ENCODE measurements at regions not wholly inside any gene's neighbourhood (a gene's known extent, or its start where the extent isn't known, plus 50 kb on each side); places are given as distances from the start of the nearest gene placed in this dataset.

- Histone ChIP-seq H3K4me1 (ENCODE audit: low read length) (no peaks in the 10 kb centered on the region), H3K27me3 (ENCODE audit: low read depth, low read length) (no peaks in the 10 kb centered on the region), H4K20me1 (ENCODE audit: insufficient read depth, low read length) (no peaks in the 10 kb centered on the region), H3K27ac (ENCODE audit: low read length) (no peak overlapping the region), H2AFZ (ENCODE audit: low read depth, low read length) (no peak overlapping the region), H3K9ac (ENCODE audit: low read length) (no peak overlapping the region), H3K4me3 (ENCODE audit: low read length) (no peak overlapping the region), H3K4me2 (ENCODE audit: low read length) (no peak overlapping the region), H3K9me3 (ENCODE audit: insufficient read depth, low read length) (no peaks in the 10 kb centered on the region), H3K79me2 (ENCODE audit: low read length) (no peaks in the 10 kb centered on the region), H3K36me3 (replicated peaks; ENCODE audit: low read depth, low read length) (no peaks in the 10 kb centered on the region)
- TF ChIP-seq CTCF (IDR thresholded peaks at IDR 0.05; ENCODE audit: low read depth, low read length) (no peak), EZH2phosphoT487 (IDR thresholded peaks at IDR 0.05; ENCODE audit: low read depth) (no peak)
Measured at GRCh38 chr2:223228871-223229270, 176.9 kb downstream of the KCNE4 start.

- no peaks in the 10 kb centered on the region for H3K36me3 ChIP-seq (replicated peaks; ENCODE audit: low read depth, low read length)
- no peaks in the 10 kb centered on the region for H3K4me1 ChIP-seq (ENCODE audit: low read length)
- H3K27ac ChIP-seq (ENCODE audit: low read length) = no peak overlapping the region
- no peak overlapping the region for H3K9ac ChIP-seq (ENCODE audit: low read length)
- H4K20me1 ChIP-seq (ENCODE audit: insufficient read depth, low read length) = no peaks in the 10 kb centered on the region
- H3K4me2 ChIP-seq (ENCODE audit: low read length) = no peak overlapping the region
- H3K27me3 ChIP-seq (ENCODE audit: low read depth, low read length) = no peaks in the 10 kb centered on the region
- no peak overlapping the region for H3K4me3 ChIP-seq (ENCODE audit: low read length)
- no peak overlapping the region for H2AFZ ChIP-seq (ENCODE audit: low read depth, low read length)
- H3K9me3 ChIP-seq (ENCODE audit: insufficient read depth, low read length) = no peaks in the 10 kb centered on the region
- TF ChIP-seq EZH2phosphoT487 (IDR thresholded peaks at IDR 0.05; ENCODE audit: low read depth) (no peak), CTCF (IDR thresholded peaks at IDR 0.05; ENCODE audit: low read depth, low read length) (no peak)
- H3K79me2 ChIP-seq (ENCODE audit: low read length) = no peaks in the 10 kb centered on the region
Measured at GRCh38 chr2:223230352-223230751, 178.4 kb downstream of the KCNE4 start.

GRCh38 chr2:223232285-223232684 lies 180.3 kb downstream of the KCNE4 start:
- Histone ChIP-seq H4K20me1 (ENCODE audit: insufficient read depth, low read length) (no peaks in the 10 kb centered on the region), H3K27me3 (ENCODE audit: low read depth, low read length) (no peaks in the 10 kb centered on the region)

GRCh38 chr2:223232896-223233295 lies 180.9 kb downstream of the KCNE4 start:
- Histone ChIP-seq H3K79me2 (ENCODE audit: low read length) (no peaks in the 10 kb centered on the region), H3K4me2 (ENCODE audit: low read length) (no peak overlapping the region), H3K4me1 (ENCODE audit: low read length) (no peaks in the 10 kb centered on the region), H2AFZ (ENCODE audit: low read depth, low read length) (no peak overlapping the region), H3K9me3 (ENCODE audit: insufficient read depth, low read length) (no peaks in the 10 kb centered on the region), H3K27ac (ENCODE audit: low read length) (no peak overlapping the region), H3K4me3 (ENCODE audit: low read length) (no peak overlapping the region), H3K9ac (ENCODE audit: low read length) (no peak overlapping the region), H3K36me3 (replicated peaks; ENCODE audit: low read depth, low read length) (no peaks in the 10 kb centered on the region), H3K27me3 (ENCODE audit: low read depth, low read length) (no peaks in the 10 kb centered on the region), H4K20me1 (ENCODE audit: insufficient read depth, low read length) (no peaks in the 10 kb centered on the region)
- no peak for TF ChIP-seq EZH2phosphoT487 (IDR thresholded peaks at IDR 0.05; ENCODE audit: low read depth)
- no peak for TF ChIP-seq CTCF (IDR thresholded peaks at IDR 0.05; ENCODE audit: low read depth, low read length)

More at GRCh38 chr2:223232285-223232684, 180.3 kb downstream of the KCNE4 start:
- TF ChIP-seq CTCF (IDR thresholded peaks at IDR 0.05; ENCODE audit: low read depth, low read length) = no peak
- Histone ChIP-seq H3K4me3 (ENCODE audit: low read length) (no peak overlapping the region), H3K4me2 (ENCODE audit: low read length) (no peak overlapping the region), H3K9ac (ENCODE audit: low read length) (no peak overlapping the region), H3K79me2 (ENCODE audit: low read length) (no peaks in the 10 kb centered on the region), H3K9me3 (ENCODE audit: insufficient read depth, low read length) (no peaks in the 10 kb centered on the region), H2AFZ (ENCODE audit: low read depth, low read length) (no peak overlapping the region), H3K36me3 (replicated peaks; ENCODE audit: low read depth, low read length) (no peaks in the 10 kb centered on the region), H3K27ac (ENCODE audit: low read length) (no peak overlapping the region), H3K4me1 (ENCODE audit: low read length) (no peaks in the 10 kb centered on the region)

Measured in OCI-LY3 (cell line).